Psoas muscle (tissue), 7 donors: ENCODE measurements at regions not wholly inside any gene's neighbourhood (a gene's known extent, or its start where the extent isn't known, plus 50 kb on each side); places are given as distances from the start of the nearest gene placed in this dataset.
A peak's percentile ranks its signal among the peaks of the same experiment; 100 is the strongest.

Source experiments
- ATAC-seq, 4 donors: fragments of 200-7000 bp; cut with Tn5 transposase; one replicate each; pipeline ENCODE4 v1.9.1; 2020; ENCODE audit warnings: moderate library complexity in 3 of 4, mild to moderate bottlenecking in 2 of 4
- DNase-seq, 2 donors: peaks; one replicate each; pipeline ENCODE4 v3.0.0-alpha.2; 2020
- H3K27ac ChIP-seq: fragments of 200-600 bp; one replicate; pipeline ENCODE4 v1.8.0; 2022
- H3K27me3 ChIP-seq, 3 donors: fragments of 200-600 bp in 1 of 3; one replicate each; pipeline versions ENCODE4 v1.6.1 to v1.8.0; 2013 to 2022; ENCODE audit warnings: low read length in 2 of 3, mild to moderate bottlenecking in 2 of 3, moderate library complexity in 1 of 3; ENCODE audit not compliant: insufficient read depth in 3 of 3
- H3K36me3 ChIP-seq, 2 donors: fragments of 200-600 bp in 1 of 2; one replicate each; pipeline versions ENCODE4 v1.6.1 to v1.8.0; 2013 to 2022; ENCODE audit warnings: low read depth in 1 of 2, mild to moderate bottlenecking in 1 of 2, moderate library complexity in 1 of 2; ENCODE audit not compliant: insufficient read depth in 1 of 2
- H3K4me1 ChIP-seq: fragments of 200-600 bp; one replicate; pipeline ENCODE4 v1.8.0; 2022
- H3K4me3 ChIP-seq: fragments of 200-600 bp; one replicate; pipeline ENCODE4 v1.8.0; 2022; ENCODE audit warnings: mild to moderate bottlenecking
- H3K9me3 ChIP-seq: fragments of 200-600 bp; one replicate; pipeline ENCODE4 v1.8.0; 2022
- CTCF ChIP-seq: fragments of 200-600 bp; IDR thresholded peaks from one replicate; pipeline ENCODE4 v1.8.0; 2022; ENCODE audit warnings: antibody characterized with exemption
- WGBS, 3 donors: extraction: QIAGEN DNeasy Blood & Tissue Kit; methylation state at CpG; one replicate each; pipeline versions ENCODE4 v1.1.6 to v1.1.7; 2013; 5-methylcytosine and 5-hydroxymethylcytosine counted together
- intact Hi-C, 2 donors: fragments of 100-400 bp; cut with DNase I; formaldehyde crosslinking; loops; one replicate each; pipeline versions ENCODE4 v1.11.0 to v1.14.2; 2022
- donor health status: healthy with polysubstance abuse.
- donor health status: DM: no; HTN: no; CAD: no; lungs with moderate emphysema.
- donor health status: Bipolar disorder and iron deficiency.
- donor health status: healthy.
- donor health status: DM: yes; HTN: yes; CAD: no.
- donor health status: DM: no; HTN: no; CAD: no.
- donor health status: DM: yes; HTN: yes; CAD: no.

GRCh38 chr9:89807101-89807395 lies 202.2 kb downstream of the GADD45G start:
- TF ChIP-seq CTCF: no peak
- intact Hi-C loops: no loop called here
- Histone ChIP-seq H3K27ac (no peak overlapping the region), H3K36me3 (no peaks in the 10 kb centered on the region), H3K9me3 (no peaks in the 10 kb centered on the region), H3K27me3 (no peaks in the 10 kb centered on the region), H3K4me3 (no peak overlapping the region), H3K4me1 (no peaks in the 10 kb centered on the region)
- WGBS, 3 donors: 97 to 99% (median 98%) methylated on average over 5 of the region's 5 CpGs
- ATAC-seq: no peak
- DNase-seq: no peak

DNA sequence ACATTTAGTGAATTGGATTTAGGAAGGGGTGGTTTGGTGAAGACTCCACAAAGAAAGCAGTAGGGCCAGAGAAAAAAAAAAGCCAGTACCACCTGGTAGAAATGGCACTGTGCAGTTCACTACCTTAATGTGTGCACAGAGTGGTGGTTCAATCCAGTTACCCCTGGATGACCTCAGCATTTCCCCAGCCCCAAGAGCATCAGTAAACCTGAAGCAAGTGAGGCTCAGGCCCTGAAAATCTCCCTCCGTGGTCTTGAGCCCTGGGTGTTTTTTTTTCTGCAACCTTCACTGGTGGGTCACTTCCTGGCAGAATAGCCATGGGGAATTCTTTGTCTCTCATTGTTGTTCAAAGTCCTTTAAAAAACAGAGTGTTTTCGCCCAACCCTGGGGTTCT lies 202.9 kb downstream of the GADD45G start:
- H3K27me3 ChIP-seq: no peaks in the 10 kb centered on the region
- no peak overlapping the region for H3K27ac ChIP-seq
- DNase-seq: no peak
- no peaks in the 10 kb centered on the region for H3K9me3 ChIP-seq
- H3K4me1 ChIP-seq: no peaks in the 10 kb centered on the region
- ATAC-seq: no peak
- intact Hi-C loops: no loop called here
- H3K4me3 ChIP-seq: no peak overlapping the region
- H3K36me3 ChIP-seq: no peaks in the 10 kb centered on the region
- 62 to 79% (median 72%) methylated on average over 2 of the region's 2 CpGs for WGBS, 3 donors
- TF ChIP-seq CTCF: no peak

DNA sequence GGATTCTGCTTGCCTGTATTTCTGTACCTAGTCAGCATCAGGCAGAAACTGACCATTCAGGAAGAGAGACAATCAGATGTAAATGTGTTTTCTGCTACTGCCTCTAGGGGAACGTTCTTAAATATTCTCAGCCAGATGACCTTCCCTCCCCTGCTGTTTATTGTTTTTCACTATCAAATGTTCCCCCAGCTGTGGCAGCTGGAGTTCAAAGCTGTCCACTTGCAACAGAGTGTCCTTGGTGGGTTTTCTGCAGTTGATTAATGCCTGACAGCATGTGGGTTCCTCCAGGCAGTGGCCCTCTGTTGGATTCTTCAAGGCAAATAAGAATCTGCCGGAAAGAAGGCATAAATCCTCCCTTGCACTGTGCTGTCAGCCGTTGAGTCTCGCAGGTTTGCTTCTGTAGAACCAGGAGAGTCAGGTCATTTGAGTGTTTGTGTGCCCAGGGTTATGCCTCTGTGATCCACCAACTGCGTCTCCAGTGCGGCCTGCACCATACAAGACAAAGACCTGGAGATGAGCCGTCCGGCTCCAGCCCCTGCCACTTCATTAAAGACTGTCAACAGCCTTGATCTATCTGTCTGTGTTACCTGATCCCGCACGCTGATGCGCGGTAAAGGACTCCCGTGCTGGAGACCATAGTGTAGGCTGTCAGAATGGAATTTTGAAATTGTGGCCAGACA lies 203.4 kb downstream of the GADD45G start:
- Histone ChIP-seq H3K27ac (no peak overlapping the region), H3K9me3 (no peaks in the 10 kb centered on the region), H3K4me1 (no peaks in the 10 kb centered on the region), H3K36me3 (no peaks in the 10 kb centered on the region), H3K27me3 (no peaks in the 10 kb centered on the region), H3K4me3 (no peak overlapping the region)
- intact Hi-C loops: no loop called here
- WGBS, 3 donors: 85 to 88% (median 86%) methylated on average over 13 of the region's 13 CpGs
- peak in 2 of 4 donors; percentile 39 to 42 for ATAC-seq
- DNase-seq: no peak
- TF ChIP-seq CTCF: no peak

DNA sequence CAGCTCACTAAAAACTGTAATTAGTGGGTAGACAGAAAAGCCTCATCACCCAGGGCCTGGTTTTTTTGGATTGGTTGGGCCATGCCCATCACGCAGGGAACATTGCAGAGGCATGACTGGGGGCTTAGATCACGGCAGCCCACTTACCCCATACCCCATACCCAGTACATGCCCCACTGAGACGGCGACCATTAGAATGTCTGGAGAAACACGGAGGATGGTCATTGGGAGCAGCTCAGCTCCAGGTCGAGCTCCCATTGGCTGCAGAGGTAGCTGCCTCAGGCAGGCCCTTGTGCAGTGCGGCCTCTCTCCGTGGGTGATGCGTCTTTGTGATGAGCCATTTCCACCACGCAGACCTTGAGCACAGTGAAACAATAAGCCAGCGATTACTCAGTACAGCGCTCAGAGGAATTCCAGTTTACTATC lies 204.0 kb downstream of the GADD45G start:
- no peaks in the 10 kb centered on the region for H3K36me3 ChIP-seq
- H3K27ac ChIP-seq: no peak overlapping the region
- no peaks in the 10 kb centered on the region for H3K27me3 ChIP-seq
- ATAC-seq (no peak), DNase-seq (no peak)
- TF ChIP-seq CTCF: no peak
- 97 to 98% (median 97%) methylated on average over 12 of the region's 12 CpGs for WGBS, 3 donors
- intact Hi-C loops: no loop called here
- H3K9me3 ChIP-seq: no peaks in the 10 kb centered on the region
- no peaks in the 10 kb centered on the region for H3K4me1 ChIP-seq
- H3K4me3 ChIP-seq: no peak overlapping the region

DNA sequence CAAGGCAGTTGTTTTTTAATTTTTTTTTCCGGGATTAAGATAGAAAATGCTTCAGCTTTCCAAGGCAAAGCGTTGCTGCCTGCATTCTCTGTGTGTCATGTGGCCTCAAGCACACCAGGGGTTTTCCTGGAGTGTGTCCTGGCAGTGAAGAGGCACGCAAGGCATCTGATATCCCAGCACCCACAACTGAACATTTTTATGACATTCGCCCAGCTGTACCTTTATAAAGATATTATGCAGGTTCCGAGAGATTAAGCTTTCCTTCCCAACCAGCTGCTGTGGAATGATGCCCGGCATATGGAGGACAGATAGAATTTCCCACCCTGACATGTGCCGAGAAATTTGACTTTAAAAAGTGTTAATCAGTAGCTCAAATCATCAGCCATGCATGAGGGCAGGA lies 205.6 kb downstream of the GADD45G start:
- Histone ChIP-seq H3K9me3 (no peaks in the 10 kb centered on the region), H3K4me1 (no peaks in the 10 kb centered on the region), H3K27me3 (no peaks in the 10 kb centered on the region), H3K27ac (no peak overlapping the region), H3K4me3 (no peak overlapping the region), H3K36me3 (no peaks in the 10 kb centered on the region)
- TF ChIP-seq CTCF: no peak
- DNase-seq (no peak), ATAC-seq (no peak)
- intact Hi-C loops: no loop called here
- 21 to 33% (median 23%) methylated on average over 7 of the region's 7 CpGs for WGBS, 3 donors
